Fibroblast of lung (primary cell): ENCODE measurements at regions not wholly inside any gene's neighbourhood (a gene's known extent, or its start where the extent isn't known, plus 50 kb on each side); places are given as distances from the start of the nearest gene placed in this dataset.
"Not testable (repeated sequence)": the region's sequence is repeated elsewhere in the genome, so short reads cannot be mapped to it uniquely, and the experiment has no call there.

Source experiments
- DNase-seq, 2 donors: peaks; one replicate each; pipeline versions ENCODE4 v3.0.0 to v3.0.0-alpha.2; 2010; ENCODE audit warnings: low read depth in 2 of 2
- H2AFZ ChIP-seq: 2 replicates; pipeline ENCODE4 v1.5.1; 2012; ENCODE audit warnings: low read length, control low read depth, inconsistent platforms
- H3K27ac ChIP-seq: 2 replicates; pipeline ENCODE4 v1.5.1; 2011; ENCODE audit warnings: low read length, control low read depth; ENCODE audit not compliant: insufficient read depth
- H3K27me3 ChIP-seq: 2 replicates; pipeline ENCODE4 v1.5.1; 2011; ENCODE audit warnings: mild to moderate bottlenecking, low read length; ENCODE audit not compliant: control insufficient read depth, insufficient read depth
- H3K36me3 ChIP-seq: 2 replicates; pipeline ENCODE4 v1.5.1; 2011; ENCODE audit warnings: low read length; ENCODE audit not compliant: control insufficient read depth, insufficient read depth
- H3K4me1 ChIP-seq: 2 replicates; pipeline ENCODE4 v1.5.1; 2011; ENCODE audit warnings: low read length; ENCODE audit not compliant: control insufficient read depth, insufficient read depth; ENCODE audit errors: extremely low read depth
- H3K4me2 ChIP-seq: 2 replicates; pipeline ENCODE4 v1.5.1; 2011; ENCODE audit warnings: low read length, control low read depth; ENCODE audit not compliant: insufficient read depth; ENCODE audit errors: extremely low read depth
- H3K4me3 ChIP-seq, 4 experiments: fragments of 200-600 bp in 1 of 4; sonication (generic) in 1 of 4; replicated peaks in 1 of 4; 2 replicates each; pipeline ENCODE4 v1.5.1; 2011 to 2016; ENCODE audit warnings: low read length in 4 of 4, low read depth in 3 of 4, mild to moderate bottlenecking in 3 of 4, control low read depth in 2 of 4, inconsistent platforms in 1 of 4, mixed read lengths in 1 of 4; ENCODE audit not compliant: insufficient read depth in 1 of 4; ENCODE audit errors: control extremely low read depth in 1 of 4
- H3K79me2 ChIP-seq: 2 replicates; pipeline ENCODE4 v1.5.1; 2012; ENCODE audit warnings: mild to moderate bottlenecking, low read length, inconsistent platforms; ENCODE audit not compliant: control insufficient read depth, insufficient read depth
- H3K9ac ChIP-seq: 2 replicates; pipeline ENCODE4 v1.5.1; 2011; ENCODE audit warnings: mild to moderate bottlenecking, low read length, control low read depth; ENCODE audit not compliant: insufficient read depth
- H3K9me3 ChIP-seq: 2 replicates; pipeline ENCODE4 v1.5.1; 2012; ENCODE audit warnings: low read depth, low read length; ENCODE audit not compliant: control insufficient read depth, insufficient read depth
- H4K20me1 ChIP-seq: 2 replicates; pipeline ENCODE4 v1.5.1; 2011; ENCODE audit warnings: low read length; ENCODE audit not compliant: control insufficient read depth, insufficient read depth; ENCODE audit errors: extremely low read depth
- EZH2 ChIP-seq: IDR thresholded peaks from 2 replicates; pipeline ENCODE4 v1.5.1; 2012; ENCODE audit warnings: low read length, control low read depth, mild to moderate bottlenecking; ENCODE audit errors: missing control alignments
- TF ChIP-seq, protein P1 (sequence below), 2 donors: IDR thresholded peaks in 1 of 2; conservative IDR thresholded peaks in 1 of 2; 1 replicate in 1 of 2; 2 replicates in 1 of 2; pipeline ENCODE4 v1.5.1; 2011 to 2012; ENCODE audit warnings: low read length in 2 of 2, control low read depth in 1 of 2, inconsistent platforms in 1 of 2, low read depth in 1 of 2, mild to moderate bottlenecking in 1 of 2

DNA sequence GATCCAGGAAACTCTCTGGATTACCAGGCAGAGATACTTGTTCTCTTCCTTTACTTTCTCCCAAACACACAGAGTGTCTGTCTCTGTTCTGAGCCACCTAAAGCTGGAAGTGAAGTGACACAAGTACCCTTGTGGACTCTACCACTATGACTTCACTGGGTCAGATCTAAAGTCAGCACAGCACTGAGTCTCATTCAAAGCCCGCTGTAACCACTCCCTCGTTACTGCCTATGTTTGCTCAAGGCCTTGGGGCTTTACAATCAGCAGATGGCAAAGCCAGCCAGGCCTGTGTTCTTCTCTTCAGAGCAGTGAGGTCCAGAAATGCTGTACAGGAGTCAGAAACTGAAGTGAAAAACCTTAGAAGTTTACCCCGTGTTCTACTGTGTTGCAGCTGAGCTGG, 588.3 kb upstream of the SEMA6D start:
- Histone ChIP-seq H3K4me1 (no peaks in the 10 kb centered on the region), H3K9ac (no peak overlapping the region)

DNA sequence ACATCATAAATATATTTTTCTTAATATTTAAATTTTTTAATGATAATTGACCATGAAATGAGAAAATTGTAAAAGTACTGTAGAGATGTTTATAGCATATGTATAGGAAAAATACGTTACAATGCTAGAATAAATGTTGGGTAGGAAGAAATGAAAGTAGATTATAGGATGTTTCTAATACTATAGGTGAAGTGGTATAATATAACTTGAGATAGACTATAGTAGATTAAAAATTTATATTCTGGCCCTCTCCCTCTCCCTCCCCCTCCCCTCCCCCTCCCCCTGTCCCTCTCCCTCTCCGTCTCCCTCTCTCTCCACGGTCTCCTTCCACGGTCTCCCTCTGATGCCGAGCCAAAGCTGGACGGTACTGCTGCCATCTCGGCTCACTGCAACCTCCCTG, 585.9 kb upstream of the SEMA6D start:
- H3K36me3 ChIP-seq, H3K4me1 ChIP-seq, H3K9me3 ChIP-seq: not testable (repeated sequence)

More for the DNA sequence above, 588.3 kb upstream of the SEMA6D start:
- TF ChIP-seq, protein P1, sequence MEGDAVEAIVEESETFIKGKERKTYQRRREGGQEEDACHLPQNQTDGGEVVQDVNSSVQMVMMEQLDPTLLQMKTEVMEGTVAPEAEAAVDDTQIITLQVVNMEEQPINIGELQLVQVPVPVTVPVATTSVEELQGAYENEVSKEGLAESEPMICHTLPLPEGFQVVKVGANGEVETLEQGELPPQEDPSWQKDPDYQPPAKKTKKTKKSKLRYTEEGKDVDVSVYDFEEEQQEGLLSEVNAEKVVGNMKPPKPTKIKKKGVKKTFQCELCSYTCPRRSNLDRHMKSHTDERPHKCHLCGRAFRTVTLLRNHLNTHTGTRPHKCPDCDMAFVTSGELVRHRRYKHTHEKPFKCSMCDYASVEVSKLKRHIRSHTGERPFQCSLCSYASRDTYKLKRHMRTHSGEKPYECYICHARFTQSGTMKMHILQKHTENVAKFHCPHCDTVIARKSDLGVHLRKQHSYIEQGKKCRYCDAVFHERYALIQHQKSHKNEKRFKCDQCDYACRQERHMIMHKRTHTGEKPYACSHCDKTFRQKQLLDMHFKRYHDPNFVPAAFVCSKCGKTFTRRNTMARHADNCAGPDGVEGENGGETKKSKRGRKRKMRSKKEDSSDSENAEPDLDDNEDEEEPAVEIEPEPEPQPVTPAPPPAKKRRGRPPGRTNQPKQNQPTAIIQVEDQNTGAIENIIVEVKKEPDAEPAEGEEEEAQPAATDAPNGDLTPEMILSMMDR (conservative IDR thresholded peaks at IDR 0.05 in 1 of 2, IDR thresholded peaks at IDR 0.05 in 1 of 2; ENCODE audit: low read depth in 1 of 2, low read length in 2 of 2) = no peak
- no peak for TF ChIP-seq EZH2
- Histone ChIP-seq H3K9me3 (no peaks in the 10 kb centered on the region), H3K27ac (no peak overlapping the region), H3K27me3 (no peaks in the 10 kb centered on the region), H3K4me2 (no peak overlapping the region), H3K79me2 (no peaks in the 10 kb centered on the region), H3K4me3 (no peak overlapping the region), H2AFZ (no peak overlapping the region), H3K36me3 (no peaks in the 10 kb centered on the region), H4K20me1 (no peaks in the 10 kb centered on the region)
- no peak for DNase-seq

DNA sequence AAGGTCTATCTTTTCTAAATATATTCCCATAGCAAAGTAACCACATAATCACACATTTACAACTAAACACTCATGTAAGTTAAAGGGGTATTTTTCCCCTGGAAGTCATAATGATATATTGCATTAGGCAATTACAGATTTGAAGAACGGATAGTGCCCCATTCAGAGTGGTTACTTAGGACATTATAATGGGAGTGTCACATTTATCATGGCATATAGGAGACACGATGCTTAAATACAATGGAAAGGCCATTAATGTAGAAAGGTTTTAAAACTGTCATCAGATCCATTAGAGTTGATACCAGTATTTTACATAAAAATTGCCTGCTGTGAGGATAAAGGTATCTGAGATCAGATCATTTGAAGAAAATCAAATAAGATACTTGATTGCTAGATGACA, 582.0 kb upstream of the SEMA6D start:
- TF ChIP-seq, protein P1 (conservative IDR thresholded peaks at IDR 0.05 in 1 of 2, IDR thresholded peaks at IDR 0.05 in 1 of 2; ENCODE audit: low read depth in 1 of 2, low read length in 2 of 2) = no peak
- Histone ChIP-seq H3K27me3 (no peaks in the 10 kb centered on the region), H3K27ac (no peak overlapping the region)

More for the DNA sequence above, 585.9 kb upstream of the SEMA6D start:
- DNase-seq, H3K27me3 ChIP-seq, H3K4me3 ChIP-seq, H3K9ac ChIP-seq, H3K4me2 ChIP-seq, H3K27ac ChIP-seq, H4K20me1 ChIP-seq, H3K79me2 ChIP-seq, H2AFZ ChIP-seq: not testable (repeated sequence)

DNA sequence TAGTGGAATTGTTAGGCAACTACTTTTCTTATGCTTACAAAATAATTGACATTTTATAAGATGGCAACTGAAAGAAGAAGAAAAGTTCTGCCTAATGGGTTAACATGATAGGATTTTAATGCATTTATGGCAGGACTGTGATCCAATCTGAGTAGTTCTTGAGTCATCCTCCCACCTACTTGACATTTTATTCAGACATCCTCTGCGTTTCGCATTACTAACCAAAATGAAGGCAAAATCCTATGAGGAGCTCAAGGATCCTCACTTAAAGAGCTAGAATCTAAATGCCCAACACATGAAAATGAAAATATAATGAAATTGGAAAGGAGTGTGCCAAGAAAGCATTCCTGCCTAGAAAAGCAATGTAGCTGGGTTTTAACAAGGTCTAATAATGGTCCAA, 581.1 kb upstream of the SEMA6D start:
- H3K79me2 ChIP-seq = no peaks in the 10 kb centered on the region
- H4K20me1 ChIP-seq = no peaks in the 10 kb centered on the region
- DNase-seq = no peak
- no peak overlapping the region for H3K27ac ChIP-seq
- no peak overlapping the region for H3K4me2 ChIP-seq
- H3K36me3 ChIP-seq = no peaks in the 10 kb centered on the region
- H3K9me3 ChIP-seq = no peaks in the 10 kb centered on the region
- H2AFZ ChIP-seq = no peak overlapping the region
- H3K4me1 ChIP-seq = no peaks in the 10 kb centered on the region
- H3K4me3 ChIP-seq = no peak overlapping the region
- H3K27me3 ChIP-seq = no peaks in the 10 kb centered on the region
- no peak for TF ChIP-seq EZH2
- TF ChIP-seq, protein P1 (conservative IDR thresholded peaks at IDR 0.05 in 1 of 2, IDR thresholded peaks at IDR 0.05 in 1 of 2; ENCODE audit: low read depth in 1 of 2, low read length in 2 of 2) = no peak
- no peak overlapping the region for H3K9ac ChIP-seq

More for the DNA sequence above, 582.0 kb upstream of the SEMA6D start:
- Histone ChIP-seq H3K36me3 (no peaks in the 10 kb centered on the region), H3K9me3 (no peaks in the 10 kb centered on the region), H2AFZ (no peak overlapping the region), H3K9ac (no peak overlapping the region), H3K79me2 (no peaks in the 10 kb centered on the region), H3K4me2 (no peak overlapping the region), H4K20me1 (no peaks in the 10 kb centered on the region), H3K4me1 (no peaks in the 10 kb centered on the region), H3K4me3 (no peak overlapping the region)
- no peak for DNase-seq
